Neural progenitor cell (in vitro differentiated cells): ENCODE measurements at regions not wholly inside any gene's neighbourhood (a gene's known extent, or its start where the extent isn't known, plus 50 kb on each side); places are given as distances from the start of the nearest gene placed in this dataset.

ENCODE experiments used
- DNase-seq: peaks from one replicate; pipeline ENCODE4 v3.0.0-alpha.2; 2016; ENCODE audit warnings: low spot score
- H2AFZ ChIP-seq: fragments of 200-600 bp; sonication (generic); replicated peaks from 2 replicates; pipeline ENCODE4 v1.6.1; 2016; ENCODE audit warnings: antibody characterized with exemption
- H3F3A ChIP-seq: fragments of 200-600 bp; sonication (generic); 2 replicates; pipeline ENCODE4 v1.6.1; 2016; ENCODE audit warnings: antibody characterized with exemption, low read depth
- H3K27ac ChIP-seq: fragments of 200-600 bp; sonication (generic); 2 replicates; pipeline ENCODE4 v1.5.1; 2016; ENCODE audit warnings: mild to moderate bottlenecking
- H3K27me3 ChIP-seq: fragments of 200-600 bp; sonication (generic); 2 replicates; pipeline ENCODE4 v1.6.1; 2016; ENCODE audit warnings: mild to moderate bottlenecking, moderate library complexity
- H3K36me3 ChIP-seq: fragments of 200-600 bp; sonication (generic); 2 replicates; pipeline ENCODE4 v1.5.1; 2016
- H3K4me1 ChIP-seq: fragments of 200-600 bp; sonication (generic); 2 replicates; pipeline ENCODE4 v1.6.1; 2016; ENCODE audit warnings: mixed run types
- H3K4me2 ChIP-seq: fragments of 200-600 bp; sonication (generic); 2 replicates; pipeline ENCODE4 v1.6.1; 2016
- H3K4me3 ChIP-seq: fragments of 200-600 bp; sonication (generic); 2 replicates; pipeline ENCODE4 v1.5.1; 2016
- H3K79me2 ChIP-seq: fragments of 200-600 bp; sonication (generic); 2 replicates; pipeline ENCODE4 v1.6.1; 2016; ENCODE audit warnings: low read depth
- H3K9ac ChIP-seq: fragments of 200-600 bp; sonication (generic); 2 replicates; pipeline ENCODE4 v1.6.1; 2016
- H3K9me3 ChIP-seq: fragments of 200-600 bp; sonication (generic); 2 replicates; pipeline ENCODE4 v1.5.1; 2016; ENCODE audit warnings: low read depth
- H4K20me1 ChIP-seq: fragments of 200-600 bp; sonication (generic); 2 replicates; pipeline ENCODE4 v1.6.1; 2016; ENCODE audit warnings: low read depth
- H3K27ac Mint-ChIP-seq: 3 replicates; pipeline ENCODE4 v1.8.0; 2021; ENCODE audit warnings: mixed read lengths
- H3K27me3 Mint-ChIP-seq: 2 replicates; pipeline ENCODE4 v1.8.0; 2022; ENCODE audit warnings: low read depth, mild to moderate bottlenecking, inconsistent platforms, moderate library complexity, mixed read lengths; ENCODE audit not compliant: insufficient read depth
- H3K36me3 Mint-ChIP-seq: 3 replicates; pipeline ENCODE4 v1.8.0; 2021; ENCODE audit warnings: mixed read lengths
- H3K4me1 Mint-ChIP-seq: 3 replicates; pipeline ENCODE4 v1.8.0; 2021; ENCODE audit warnings: mixed read lengths
- H3K4me3 Mint-ChIP-seq: 3 replicates; pipeline ENCODE4 v1.8.0; 2021; ENCODE audit warnings: mild to moderate bottlenecking, moderate library complexity, mixed read lengths
- H3K9me3 Mint-ChIP-seq: 3 replicates; pipeline ENCODE4 v1.8.0; 2020; ENCODE audit warnings: mixed read lengths
- EZH2 ChIP-seq: fragments of 200-600 bp; sonication (generic); IDR thresholded peaks from 2 replicates; pipeline ENCODE4 v1.6.1; 2017; ENCODE audit warnings: antibody characterized with exemption, mild to moderate bottlenecking, moderate library complexity
- EZH2phosphoT487 ChIP-seq: fragments of 200-600 bp; sonication (generic); IDR thresholded peaks from 2 replicates; pipeline ENCODE4 v1.6.1; 2017; ENCODE audit warnings: antibody characterized with exemption
- TF ChIP-seq, protein P1 (sequence below): fragments of 200-600 bp; sonication (generic); IDR thresholded peaks from 2 replicates; pipeline ENCODE4 v1.5.1; 2017; ENCODE audit warnings: antibody characterized with exemption, mild to moderate bottlenecking

DNA sequence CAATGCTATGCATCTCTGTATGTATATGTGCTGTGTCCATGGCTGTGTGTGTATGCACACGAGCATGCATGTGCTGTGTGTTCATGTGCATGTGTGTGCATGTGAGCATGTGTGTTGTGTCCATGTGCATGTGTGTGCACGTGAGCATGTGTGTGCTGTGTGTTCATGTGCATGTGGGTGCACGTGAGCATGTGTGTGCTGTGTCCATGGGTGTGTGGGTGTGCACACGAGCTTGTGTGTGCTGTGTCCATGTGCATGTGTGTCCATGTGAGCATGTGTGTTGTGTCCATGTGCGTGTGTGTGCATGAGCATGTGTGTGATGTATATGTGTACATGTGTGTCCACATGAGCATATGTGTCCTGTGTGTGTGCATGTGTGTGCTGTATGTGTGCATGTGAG, 414.4 kb upstream of the SALL3 start:
- H3K9me3 Mint-ChIP-seq = peaks cover 14% of the 10 kb centered on the region
- TF ChIP-seq EZH2phosphoT487 = no peak
- TF ChIP-seq, protein P1, sequence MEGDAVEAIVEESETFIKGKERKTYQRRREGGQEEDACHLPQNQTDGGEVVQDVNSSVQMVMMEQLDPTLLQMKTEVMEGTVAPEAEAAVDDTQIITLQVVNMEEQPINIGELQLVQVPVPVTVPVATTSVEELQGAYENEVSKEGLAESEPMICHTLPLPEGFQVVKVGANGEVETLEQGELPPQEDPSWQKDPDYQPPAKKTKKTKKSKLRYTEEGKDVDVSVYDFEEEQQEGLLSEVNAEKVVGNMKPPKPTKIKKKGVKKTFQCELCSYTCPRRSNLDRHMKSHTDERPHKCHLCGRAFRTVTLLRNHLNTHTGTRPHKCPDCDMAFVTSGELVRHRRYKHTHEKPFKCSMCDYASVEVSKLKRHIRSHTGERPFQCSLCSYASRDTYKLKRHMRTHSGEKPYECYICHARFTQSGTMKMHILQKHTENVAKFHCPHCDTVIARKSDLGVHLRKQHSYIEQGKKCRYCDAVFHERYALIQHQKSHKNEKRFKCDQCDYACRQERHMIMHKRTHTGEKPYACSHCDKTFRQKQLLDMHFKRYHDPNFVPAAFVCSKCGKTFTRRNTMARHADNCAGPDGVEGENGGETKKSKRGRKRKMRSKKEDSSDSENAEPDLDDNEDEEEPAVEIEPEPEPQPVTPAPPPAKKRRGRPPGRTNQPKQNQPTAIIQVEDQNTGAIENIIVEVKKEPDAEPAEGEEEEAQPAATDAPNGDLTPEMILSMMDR = no peak
- TF ChIP-seq EZH2 = no peak

DNA sequence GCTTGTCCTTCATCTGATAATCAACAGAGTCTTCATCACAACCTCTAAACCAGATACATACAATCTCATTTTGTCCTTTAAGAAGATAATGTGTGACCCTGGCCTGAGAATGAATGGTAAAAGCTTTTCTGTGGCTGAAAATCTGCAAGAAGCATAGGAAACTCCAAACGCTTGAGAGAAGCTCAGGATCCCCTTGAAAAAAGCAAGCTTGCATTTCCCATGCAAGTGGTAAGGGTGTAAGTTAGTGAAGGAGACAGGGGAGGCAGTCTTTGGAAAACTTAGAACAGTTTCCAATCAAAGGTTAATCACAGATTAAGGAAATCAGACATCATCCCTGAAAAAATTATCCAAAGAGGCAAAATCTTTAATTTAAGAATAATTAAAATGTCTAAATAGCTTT, 413.6 kb upstream of the SALL3 start:
- Mint-ChIP-seq H3K27ac (no peak overlapping the region), H3K4me3 (no peak overlapping the region), H3K4me1 (peaks cover 20% of the 10 kb centered on the region), H3K36me3 (no peaks in the 10 kb centered on the region), H3K9me3 (peaks cover 16% of the 10 kb centered on the region), H3K27me3 (peaks cover 15% of the 10 kb centered on the region)
- H3K9ac ChIP-seq = no peak overlapping the region
- no peak overlapping the region for H3K4me3 ChIP-seq
- peaks cover 5% of the 10 kb centered on the region for H3K9me3 ChIP-seq
- H3K27me3 ChIP-seq = no peaks in the 10 kb centered on the region
- peaks cover 7% of the 10 kb centered on the region for H3K4me1 ChIP-seq
- no peaks in the 10 kb centered on the region for H4K20me1 ChIP-seq
- no peak for DNase-seq
- no peaks in the 10 kb centered on the region for H3K79me2 ChIP-seq
- H3K27ac ChIP-seq = no peak overlapping the region
- no peaks in the 10 kb centered on the region for H3K36me3 ChIP-seq
- TF ChIP-seq, protein P1 = no peak
- TF ChIP-seq EZH2phosphoT487 (no peak), EZH2 (no peak)
- no peak overlapping the region for H2AFZ ChIP-seq
- H3K4me2 ChIP-seq = no peak overlapping the region
- peaks cover 7% of the 10 kb centered on the region for H3F3A ChIP-seq

More for the DNA sequence above, 414.4 kb upstream of the SALL3 start:
- Mint-ChIP-seq H3K4me3 (no peak overlapping the region), H3K4me1 (peaks cover 22% of the 10 kb centered on the region), H3K27ac (peak overlapping the region; percentile 21), H3K36me3 (no peaks in the 10 kb centered on the region), H3K27me3 (peaks cover 11% of the 10 kb centered on the region)
- Histone ChIP-seq H3K27me3 (no peaks in the 10 kb centered on the region), H3K79me2 (no peaks in the 10 kb centered on the region), H4K20me1 (no peaks in the 10 kb centered on the region), H3K4me3 (no peak overlapping the region), H3K36me3 (no peaks in the 10 kb centered on the region), H3K27ac (no peak overlapping the region), H3F3A (peaks cover 7% of the 10 kb centered on the region), H3K4me2 (no peak overlapping the region), H3K9ac (no peak overlapping the region), H2AFZ (no peak overlapping the region), H3K4me1 (peaks cover 7% of the 10 kb centered on the region), H3K9me3 (peaks cover 5% of the 10 kb centered on the region)
- DNase-seq = no peak

DNA sequence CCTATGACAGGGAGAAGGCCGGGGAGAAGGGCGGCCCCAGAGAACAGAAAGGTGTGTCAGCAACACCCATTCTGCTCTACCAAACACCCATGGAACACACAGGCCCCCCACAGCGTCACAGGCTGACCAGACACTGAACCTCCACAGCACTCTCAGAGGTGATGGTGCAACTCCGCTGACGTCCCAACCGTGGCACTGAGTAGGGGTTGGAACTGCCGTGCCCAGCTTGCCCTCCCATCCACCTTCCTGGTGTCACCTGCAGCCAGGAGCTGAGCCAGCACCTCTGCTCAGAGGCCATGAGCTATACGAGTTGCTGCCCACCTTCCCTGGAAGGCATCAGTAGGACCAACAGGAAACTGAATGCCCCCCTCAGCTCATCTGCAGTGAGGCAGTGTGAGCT, 412.9 kb upstream of the SALL3 start:
- H3K4me3 ChIP-seq = no peak overlapping the region
- no peak overlapping the region for H3K4me3 Mint-ChIP-seq
- H3K27ac ChIP-seq = no peak overlapping the region
- H3K36me3 Mint-ChIP-seq = no peaks in the 10 kb centered on the region
- peaks cover 13% of the 10 kb centered on the region for H3K4me1 Mint-ChIP-seq
- no peak overlapping the region for H3K9ac ChIP-seq
- peaks cover 6% of the 10 kb centered on the region for H3K4me1 ChIP-seq
- TF ChIP-seq EZH2phosphoT487 (no peak), EZH2 (no peak)
- TF ChIP-seq, protein P1 = no peak
- peaks cover 18% of the 10 kb centered on the region for H3K9me3 Mint-ChIP-seq
- DNase-seq = no peak
- H4K20me1 ChIP-seq = no peaks in the 10 kb centered on the region
- H2AFZ ChIP-seq = no peak overlapping the region
- H3K9me3 ChIP-seq = peaks cover 5% of the 10 kb centered on the region
- no peaks in the 10 kb centered on the region for H3K79me2 ChIP-seq
- H3K4me2 ChIP-seq = no peak overlapping the region
- H3K27me3 Mint-ChIP-seq = peaks cover 18% of the 10 kb centered on the region
- no peak overlapping the region for H3K27ac Mint-ChIP-seq
- no peaks in the 10 kb centered on the region for H3K36me3 ChIP-seq
- peaks cover 7% of the 10 kb centered on the region for H3F3A ChIP-seq
- no peaks in the 10 kb centered on the region for H3K27me3 ChIP-seq
